HepG2 (cell line): ENCODE measurements at regions not wholly inside any gene's neighbourhood (a gene's known extent, or its start where the extent isn't known, plus 50 kb on each side); places are given as distances from the start of the nearest gene placed in this dataset.

Experiments
- ATAC-seq: fragments of 200-7000 bp; cut with Tn5 transposase; 3 replicates; pipeline ENCODE4 v1.9.1; 2020; ENCODE audit warnings: mild to moderate bottlenecking, moderate library complexity
- BruUV-seq: library from RNA; stranded (reverse); fragments of 400-500 nt; replicated peaks from 2 replicates; lab custom pipeline; 2021; lab: Mats Ljungman, UMichigan
- CTCF ChIA-PET: fragments of 300-600 bp; formaldehyde crosslinking; extraction: SDS; loops from one replicate; lab custom pipeline; 2021; ENCODE audit warnings: low total read pairs, inconsistent platforms, low intra/inter-chr PET ratio; lab: Yijun Ruan, JAX
- POLR2A ChIA-PET: fragments of 350-600 bp; sonication (Branson Sonifier 250); formaldehyde crosslinking; loops from one replicate; lab custom pipeline; 2020; ENCODE audit warnings: antibody characterized with exemption, inconsistent platforms; lab: Yijun Ruan, JAX
- DNase-seq: peaks from one replicate; pipeline ENCODE4 v3.0.0-alpha.2; 2015; ENCODE audit warnings: low spot score
- FAIRE-seq: peaks from 3 replicates; lab custom pipeline; 2011; peaks lifted over from hg19 to GRCh38; lab: Jason Lieb, UNC
- H2AFZ ChIP-seq: one replicate; pipeline ENCODE4 v1.6.1; 2011; ENCODE audit warnings: low read length, inconsistent platforms
- H3K27ac ChIP-seq: fragments of 300-600 bp; 3 replicates; pipeline ENCODE4 v1.8.0; 2011; ENCODE audit warnings: mixed run types, mild to moderate bottlenecking, mixed read lengths, low read length, inconsistent platforms; ENCODE audit not compliant: insufficient read depth; ENCODE audit errors: extremely low read length
- H3K27me3 ChIP-seq, 2 experiments: fragments of 200-600 bp in 1 of 2; 2 replicates in 1 of 2; 3 replicates in 1 of 2; pipeline versions ENCODE4 v1.6.0 to v1.8.0; 2011; ENCODE audit warnings: low read length in 2 of 2, mild to moderate bottlenecking in 2 of 2, moderate library complexity in 2 of 2, inconsistent platforms in 1 of 2; ENCODE audit not compliant: insufficient read depth in 2 of 2, control insufficient read depth in 1 of 2
- H3K36me3 ChIP-seq, 2 experiments: fragments of 200-600 bp in 1 of 2; replicated peaks in 1 of 2; 2 replicates in 1 of 2; 3 replicates in 1 of 2; pipeline versions ENCODE4 v1.5.1 to v1.8.0; 2011; ENCODE audit warnings: low read length in 2 of 2, inconsistent platforms in 1 of 2; ENCODE audit not compliant: insufficient read depth in 2 of 2, control insufficient read depth in 1 of 2
- H3K4me1 ChIP-seq: 2 replicates; pipeline ENCODE4 v1.5.1; 2012; ENCODE audit warnings: low read length, inconsistent platforms; ENCODE audit not compliant: insufficient read depth
- H3K4me2 ChIP-seq: 2 replicates; pipeline ENCODE4 v1.6.0; 2011; ENCODE audit warnings: low read depth, low read length, inconsistent platforms
- H3K4me3 ChIP-seq, 3 experiments: fragments of 200-600 bp in 1 of 3; sonication (generic), shearing (Covaris generic) in 1 of 3; replicated peaks in 1 of 3; 2 replicates each; pipeline ENCODE4 v1.5.1; 2011 to 2016; ENCODE audit warnings: low read length in 3 of 3, inconsistent platforms in 2 of 3, low read depth in 2 of 3, mild to moderate bottlenecking in 2 of 3, control low read depth in 1 of 3, mixed read lengths in 1 of 3; ENCODE audit not compliant: insufficient read depth in 1 of 3
- H3K79me2 ChIP-seq: one replicate; pipeline ENCODE4 v1.6.1; 2011; ENCODE audit warnings: low read length, inconsistent platforms; ENCODE audit not compliant: insufficient read depth
- H3K9ac ChIP-seq: 2 replicates; pipeline ENCODE4 v1.6.0; 2011; ENCODE audit warnings: mild to moderate bottlenecking, low read depth, low read length, inconsistent platforms; ENCODE audit not compliant: insufficient read depth
- H3K9me3 ChIP-seq: 2 replicates; pipeline ENCODE4 v1.5.1; 2012; ENCODE audit warnings: mild to moderate bottlenecking, low read length
- H4K20me1 ChIP-seq: 2 replicates; pipeline ENCODE4 v1.6.0; 2011; ENCODE audit warnings: inconsistent platforms, mild to moderate bottlenecking, low read length, moderate library complexity; ENCODE audit not compliant: insufficient read depth
- ATF5 ChIP-seq: sonication (generic); formaldehyde crosslinking; IDR thresholded peaks from 2 replicates; pipeline ENCODE4 v1.4.0; 2020; ENCODE audit warnings: mild to moderate bottlenecking, low read depth, missing genetic modification reagents
- PLSCR1 ChIP-seq: sonication (generic); formaldehyde crosslinking; IDR thresholded peaks from 2 replicates; pipeline ENCODE4 v1.5.0; 2020; ENCODE audit warnings: missing genetic modification reagents, mild to moderate bottlenecking, borderline replicate concordance
- RBFOX2 ChIP-seq: fragments of 200-400 bp; formaldehyde crosslinking; IDR thresholded peaks from 2 replicates; pipeline ENCODE4 v1.6.1; 2017; ENCODE audit warnings: low read depth, mild to moderate bottlenecking, low read length
- RBM22 ChIP-seq: fragments of 200-400 bp; formaldehyde crosslinking; optimal IDR thresholded peaks from 2 replicates; pipeline ENCODE3; 2017; ENCODE audit warnings: mild to moderate bottlenecking, low read length, moderate library complexity
- SNAI1 ChIP-seq: sonication (generic); formaldehyde crosslinking; IDR thresholded peaks from 2 replicates; pipeline ENCODE4 v1.5.0; 2020; ENCODE audit warnings: mild to moderate bottlenecking, missing genetic modification reagents, borderline replicate concordance
- SSRP1 ChIP-seq: IDR thresholded peaks from 2 replicates; pipeline ENCODE4 v1.6.1; 2016; ENCODE audit warnings: control low read depth
- USF2 ChIP-seq, 2 experiments: sonication (generic) in 1 of 2; formaldehyde crosslinking in 1 of 2; IDR thresholded peaks; 2 replicates each; pipeline versions ENCODE4 v1.5.1 to v1.6.1; 2011 to 2020; ENCODE audit warnings: borderline replicate concordance in 1 of 2, low read depth in 1 of 2, low read length in 1 of 2, mild to moderate bottlenecking in 1 of 2, missing genetic modification reagents in 1 of 2, moderate library complexity in 1 of 2
- ZBTB4 ChIP-seq: sonication (generic); formaldehyde crosslinking; IDR thresholded peaks from 2 replicates; pipeline ENCODE4 v1.4.0; 2020; ENCODE audit warnings: missing genetic modification reagents, mild to moderate bottlenecking, borderline replicate concordance
- ZNF3 ChIP-seq: IDR thresholded peaks from 2 replicates; pipeline ENCODE4 v1.7.0; 2017; ENCODE audit warnings: inconsistent platforms
- ZNF550 ChIP-seq: sonication (generic); formaldehyde crosslinking; IDR thresholded peaks from 2 replicates; pipeline ENCODE4 v1.4.0; 2020; ENCODE audit warnings: mild to moderate bottlenecking, missing genetic modification reagents, borderline replicate concordance
- ZNF567 ChIP-seq: sonication (generic); formaldehyde crosslinking; IDR thresholded peaks from 2 replicates; pipeline ENCODE4 v1.8.1; 2023; ENCODE audit warnings: mild to moderate bottlenecking, missing genetic modification reagents, borderline replicate concordance
- ZNF747 ChIP-seq: sonication (generic); formaldehyde crosslinking; IDR thresholded peaks from 2 replicates; pipeline ENCODE4 v1.8.1; 2023; ENCODE audit warnings: missing genetic modification reagents, mild to moderate bottlenecking, borderline replicate concordance
- ZNF749 ChIP-seq: sonication (generic); formaldehyde crosslinking; IDR thresholded peaks from 2 replicates; pipeline ENCODE4 v1.8.0; 2022; ENCODE audit warnings: mild to moderate bottlenecking, missing genetic modification reagents, moderate library complexity, borderline replicate concordance
- ZNF775 ChIP-seq: sonication (generic); formaldehyde crosslinking; IDR thresholded peaks from 2 replicates; pipeline ENCODE4 v1.4.0; 2020; ENCODE audit warnings: missing genetic modification reagents, mild to moderate bottlenecking, moderate library complexity, borderline replicate concordance
- WGBS: methylation state at CpG from one replicate; pipeline ENCODE4 v1.1.6; 2017; ENCODE audit warnings: low lambda C conversion rate; 5-methylcytosine and 5-hydroxymethylcytosine counted together
- in situ Hi-C: cut with HindIII; loops from 2 replicates; pipeline ENCODE4 v1.10.0; 2017; ENCODE audit warnings: low pct_unique_long_range_greater_than_20kb; ENCODE audit not compliant: extremely low pct_ligation_motif_present
- intact Hi-C: fragments of 100-400 bp; cut with micrococcal nuclease; formaldehyde crosslinking; loops from one replicate; pipeline ENCODE4 v1.10.0; 2022; ENCODE audit not compliant: unreplicated experiment

GRCh38 chr5:97338729-97339128 lies 155.7 kb upstream of the RIOK2 start:
- DNase-seq (no peak), ATAC-seq (no peak), FAIRE-seq (no peak)
- POLR2A ChIA-PET, result no interaction called here
- in situ Hi-C loops (no loop called here), intact Hi-C loops (no loop called here)
- peaks cover 39% of the 10 kb centered on the region for H3K9me3 ChIP-seq
- 18% methylated on average over 1 of the region's 1 CpG for WGBS
- H3K36me3 ChIP-seq, result no peaks in the 10 kb centered on the region
- no peak overlapping the region for H3K4me3 ChIP-seq
- H3K27ac ChIP-seq, result no peak overlapping the region
- no peak overlapping the region for H3K4me2 ChIP-seq
- no peak for TF ChIP-seq SSRP1 (CRISPR knock-in tag)
- no peak for TF ChIP-seq ZNF775 (CRISPR knock-in tag)
- TF ChIP-seq RBM22, result no peak
- no peak for TF ChIP-seq ATF5 (CRISPR knock-in tag)
- TF ChIP-seq PLSCR1, result no peak
- TF ChIP-seq ZNF3 (CRISPR knock-in tag), result no peak
- TF ChIP-seq USF2 (IDR thresholded peaks at IDR 0.05; ENCODE audit: low read depth, low read length), result no peak
- TF ChIP-seq USF2 (CRISPR knock-in tag; IDR thresholded peaks at IDR 0.05; ENCODE audit: borderline replicate concordance), result no peak
- no peak for TF ChIP-seq SNAI1 (CRISPR knock-in tag)
- no peak for TF ChIP-seq ZNF747 (CRISPR knock-in tag)
- no peak for TF ChIP-seq ZNF749 (CRISPR knock-in tag)
- TF ChIP-seq ZNF550 (CRISPR knock-in tag), result no peak
- no peak for TF ChIP-seq RBFOX2
- no peak for TF ChIP-seq ZBTB4
- TF ChIP-seq ZNF567 (CRISPR knock-in tag), result no peak
- H3K9ac ChIP-seq, result no peak overlapping the region
- no peaks in the 10 kb centered on the region for H3K4me1 ChIP-seq
- H2AFZ ChIP-seq, result no peak overlapping the region
- no peaks in the 10 kb centered on the region; a peak in 1 of 5 replicates for H3K27me3 ChIP-seq
- BruUV-seq, result no TSS peak
- no peaks in the 10 kb centered on the region for H4K20me1 ChIP-seq
- CTCF ChIA-PET, result no interaction called here
- no peaks in the 10 kb centered on the region for H3K79me2 ChIP-seq
